ENCODE measurements at regions not wholly inside any gene's neighbourhood (a gene's known extent, or its start where the extent isn't known, plus 50 kb on each side); places are given as distances from the start of the nearest gene placed in this dataset.
"Not testable (repeated sequence)": the region's sequence is repeated elsewhere in the genome, so short reads cannot be mapped to it uniquely, and the experiment has no call there.

GRCh38 chr9:29394855-29395254 is 1821.6 kb upstream of the C9orf72 start:
- DNase-seq (ENCODE audit: low spot score), result no peak

GRCh38 chr9:29397148-29397547 is 1823.9 kb upstream of the C9orf72 start:
- no peak for DNase-seq (ENCODE audit: low spot score)

- DNase-seq (ENCODE audit: low spot score), result no peak
These were observed 1842.9 kb upstream of the C9orf72 start for GRCh38 chr9:29416204-29416603.

GRCh38 chr9:29422438-29422837 is 1849.2 kb upstream of the C9orf72 start:
- no peak for DNase-seq (ENCODE audit: low spot score)

- no peak for DNase-seq (ENCODE audit: low spot score)
These were observed 1858.9 kb upstream of the C9orf72 start for GRCh38 chr9:29432191-29432590.

GRCh38 chr9:29432656-29433055 is 1859.4 kb upstream of the C9orf72 start:
- not testable (repeated sequence) for DNase-seq (ENCODE audit: low spot score)

- DNase-seq (ENCODE audit: low spot score), result no peak
These were observed 1862.1 kb upstream of the C9orf72 start for GRCh38 chr9:29435368-29435767.

GRCh38 chr9:29437526-29437925 is 1864.2 kb upstream of the C9orf72 start:
- no peak for DNase-seq (ENCODE audit: low spot score)

- DNase-seq (ENCODE audit: low spot score), result no peak
These were observed 1866.7 kb upstream of the C9orf72 start for GRCh38 chr9:29439961-29440360.

GRCh38 chr9:29440449-29440848 is 1867.2 kb upstream of the C9orf72 start:
- DNase-seq (ENCODE audit: low spot score), result no peak

- no peak for DNase-seq (ENCODE audit: low spot score)
These were observed 1872.5 kb upstream of the C9orf72 start for GRCh38 chr9:29445751-29446150.

GRCh38 chr9:29449306-29449705 is 1876.0 kb upstream of the C9orf72 start:
- DNase-seq (ENCODE audit: low spot score), result no peak

- DNase-seq (ENCODE audit: low spot score), result not testable (repeated sequence)
These were observed 1877.1 kb upstream of the C9orf72 start for GRCh38 chr9:29450343-29450875.

- DNase-seq (ENCODE audit: low spot score), result no peak
These were observed 1883.7 kb upstream of the C9orf72 start for GRCh38 chr9:29456940-29457339.

GRCh38 chr9:29475471-29475870 is 1902.2 kb upstream of the C9orf72 start:
- no peak for DNase-seq (ENCODE audit: low spot score)

GRCh38 chr9:29511680-29512079 is 1938.4 kb upstream of the C9orf72 start:
- no peak for DNase-seq (ENCODE audit: low spot score)

- DNase-seq (ENCODE audit: low spot score), result no peak
These were observed 1941.1 kb upstream of the C9orf72 start for GRCh38 chr9:29514336-29514735.

GRCh38 chr9:29514862-29515261 is 1941.6 kb upstream of the C9orf72 start:
- DNase-seq (ENCODE audit: low spot score), result no peak

- DNase-seq (ENCODE audit: low spot score), result no peak
These were observed 1975.2 kb upstream of the C9orf72 start for GRCh38 chr9:29548436-29548835.

GRCh38 chr9:29555502-29555901 is 1982.2 kb upstream of the C9orf72 start:
- DNase-seq (ENCODE audit: low spot score), result no peak

GRCh38 chr9:29556317-29556716 is 1983.0 kb upstream of the C9orf72 start:
- DNase-seq (ENCODE audit: low spot score), result no peak

GRCh38 chr9:29556746-29557145 is 1983.5 kb upstream of the C9orf72 start:
- no peak for DNase-seq (ENCODE audit: low spot score)

GRCh38 chr9:29564564-29564963 is 1991.3 kb upstream of the C9orf72 start:
- no peak for DNase-seq (ENCODE audit: low spot score)

GRCh38 chr9:29575219-29575618 is 2001.9 kb upstream of the C9orf72 start:
- no peak for DNase-seq (ENCODE audit: low spot score)

- DNase-seq (ENCODE audit: low spot score), result no peak
These were observed 2015.1 kb upstream of the C9orf72 start for GRCh38 chr9:29588361-29588760.
